Endothelial cell (in vitro differentiated cells): ENCODE measurements at regions not wholly inside any gene's neighbourhood (a gene's known extent, or its start where the extent isn't known, plus 50 kb on each side); places are given as distances from the start of the nearest gene placed in this dataset.
A peak's percentile ranks its signal among the peaks of the same experiment; 100 is the strongest.

Source experiments
- DNase-seq: peaks from one replicate; pipeline ENCODE4 v3.0.0; 2021; ENCODE audit warnings: low spot score
- H3K27ac Mint-ChIP-seq: one replicate; pipeline ENCODE4 v1.8.0; 2021; ENCODE audit warnings: mixed read lengths, inconsistent platforms; ENCODE audit not compliant: unreplicated experiment
- H3K27me3 Mint-ChIP-seq: one replicate; pipeline ENCODE4 v1.8.0; 2021; ENCODE audit warnings: mild to moderate bottlenecking, moderate library complexity, mixed read lengths, inconsistent platforms; ENCODE audit not compliant: unreplicated experiment
- H3K36me3 Mint-ChIP-seq: one replicate; pipeline ENCODE4 v1.8.0; 2021; ENCODE audit warnings: mild to moderate bottlenecking, low read depth, mixed read lengths, inconsistent platforms; ENCODE audit not compliant: unreplicated experiment
- H3K4me1 Mint-ChIP-seq: one replicate; pipeline ENCODE4 v1.8.0; 2021; ENCODE audit warnings: mild to moderate bottlenecking, mixed read lengths, inconsistent platforms; ENCODE audit not compliant: unreplicated experiment
- H3K4me3 Mint-ChIP-seq: one replicate; pipeline ENCODE4 v1.8.0; 2021; ENCODE audit warnings: mild to moderate bottlenecking, mixed read lengths, inconsistent platforms; ENCODE audit not compliant: unreplicated experiment
- H3K9me3 Mint-ChIP-seq: one replicate; pipeline ENCODE4 v1.8.0; 2021; ENCODE audit warnings: mixed read lengths, inconsistent platforms; ENCODE audit not compliant: unreplicated experiment
- TF ChIP-seq, protein P1 (sequence below): fragments of 200-600 bp; sonication (generic); IDR thresholded peaks from one replicate; pipeline ENCODE4 v1.5.0; 2021; ENCODE audit warnings: antibody characterized with exemption; ENCODE audit not compliant: unreplicated experiment

DNA sequence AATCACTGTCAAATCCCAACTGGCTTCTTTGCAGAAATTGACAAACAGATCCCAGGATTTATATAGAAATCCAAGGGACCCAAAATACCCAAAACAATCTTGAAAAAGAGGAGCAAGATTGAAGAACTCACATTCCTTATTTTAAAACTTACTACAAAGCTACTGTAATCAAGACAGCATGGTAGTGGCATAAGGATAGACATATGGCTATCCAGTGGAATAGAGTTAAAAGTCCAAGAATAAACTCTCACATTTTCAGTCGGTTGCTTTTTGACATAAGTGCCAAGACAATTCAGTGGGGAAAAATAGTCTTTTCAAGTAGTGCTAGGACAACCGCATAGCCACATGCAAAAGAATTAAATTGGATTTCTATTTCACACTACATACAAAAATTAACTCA is 81.0 kb upstream of the HOXC13 start:
- Mint-ChIP-seq H3K27ac (no peak overlapping the region), H3K4me3 (no peak overlapping the region), H3K27me3 (peaks cover 1% of the 10 kb centered on the region), H3K36me3 (no peaks in the 10 kb centered on the region), H3K4me1 (peaks cover 11% of the 10 kb centered on the region), H3K9me3 (no peaks in the 10 kb centered on the region)
- DNase-seq: no peak
- TF ChIP-seq, protein P1, sequence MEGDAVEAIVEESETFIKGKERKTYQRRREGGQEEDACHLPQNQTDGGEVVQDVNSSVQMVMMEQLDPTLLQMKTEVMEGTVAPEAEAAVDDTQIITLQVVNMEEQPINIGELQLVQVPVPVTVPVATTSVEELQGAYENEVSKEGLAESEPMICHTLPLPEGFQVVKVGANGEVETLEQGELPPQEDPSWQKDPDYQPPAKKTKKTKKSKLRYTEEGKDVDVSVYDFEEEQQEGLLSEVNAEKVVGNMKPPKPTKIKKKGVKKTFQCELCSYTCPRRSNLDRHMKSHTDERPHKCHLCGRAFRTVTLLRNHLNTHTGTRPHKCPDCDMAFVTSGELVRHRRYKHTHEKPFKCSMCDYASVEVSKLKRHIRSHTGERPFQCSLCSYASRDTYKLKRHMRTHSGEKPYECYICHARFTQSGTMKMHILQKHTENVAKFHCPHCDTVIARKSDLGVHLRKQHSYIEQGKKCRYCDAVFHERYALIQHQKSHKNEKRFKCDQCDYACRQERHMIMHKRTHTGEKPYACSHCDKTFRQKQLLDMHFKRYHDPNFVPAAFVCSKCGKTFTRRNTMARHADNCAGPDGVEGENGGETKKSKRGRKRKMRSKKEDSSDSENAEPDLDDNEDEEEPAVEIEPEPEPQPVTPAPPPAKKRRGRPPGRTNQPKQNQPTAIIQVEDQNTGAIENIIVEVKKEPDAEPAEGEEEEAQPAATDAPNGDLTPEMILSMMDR: no peak

DNA sequence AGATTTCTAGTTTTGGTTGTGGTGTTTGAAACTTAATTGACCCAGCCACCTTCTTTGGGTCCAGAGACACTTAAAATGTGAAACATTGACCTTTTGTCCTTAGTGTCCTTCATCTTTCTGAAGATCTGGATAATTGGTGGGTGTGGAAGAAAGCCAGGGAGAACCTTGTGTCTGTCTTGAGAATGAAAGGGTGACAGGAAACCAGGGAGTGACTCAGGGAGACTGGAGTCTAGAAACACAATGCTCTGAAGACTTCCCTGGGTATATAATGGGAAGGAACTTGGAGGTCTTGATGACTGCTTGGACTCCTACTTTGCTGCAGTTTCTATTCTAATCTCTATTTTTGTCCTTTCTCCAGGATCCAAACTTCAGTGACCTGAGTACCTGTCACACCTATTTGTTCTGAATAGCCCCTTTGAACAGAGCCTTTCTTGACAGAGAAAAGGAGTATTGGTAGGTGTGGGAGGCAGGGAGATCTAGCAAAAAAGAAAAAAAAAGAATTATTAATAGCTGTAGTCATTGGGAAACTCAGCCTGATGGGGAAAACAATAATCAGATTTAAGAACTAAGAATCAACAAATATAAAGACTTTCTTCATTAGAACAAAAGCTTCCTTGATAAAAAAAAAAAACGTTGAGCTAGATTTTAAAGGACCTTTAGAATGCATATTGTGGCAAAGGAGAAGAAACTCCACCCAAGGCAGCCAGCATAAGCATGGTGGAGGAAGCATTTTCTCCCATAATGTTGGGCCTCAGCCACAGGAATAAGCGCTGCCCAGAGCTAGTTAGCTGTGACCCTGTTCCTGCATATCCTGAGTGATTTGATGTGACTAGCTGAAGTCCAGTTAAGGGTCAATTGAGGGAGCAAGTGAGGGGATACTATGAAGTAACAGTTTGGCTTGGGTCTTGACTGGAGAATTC is 77.9 kb upstream of the HOXC13 start:
- peak overlapping the region; percentile 65 for H3K27ac Mint-ChIP-seq
- no peaks in the 10 kb centered on the region for H3K9me3 Mint-ChIP-seq
- TF ChIP-seq, protein P1: no peak
- H3K27me3 Mint-ChIP-seq: peaks cover 1% of the 10 kb centered on the region
- no peak overlapping the region for H3K4me3 Mint-ChIP-seq
- H3K4me1 Mint-ChIP-seq: peaks cover 9% of the 10 kb centered on the region
- H3K36me3 Mint-ChIP-seq: no peaks in the 10 kb centered on the region
- DNase-seq: no peak

DNA sequence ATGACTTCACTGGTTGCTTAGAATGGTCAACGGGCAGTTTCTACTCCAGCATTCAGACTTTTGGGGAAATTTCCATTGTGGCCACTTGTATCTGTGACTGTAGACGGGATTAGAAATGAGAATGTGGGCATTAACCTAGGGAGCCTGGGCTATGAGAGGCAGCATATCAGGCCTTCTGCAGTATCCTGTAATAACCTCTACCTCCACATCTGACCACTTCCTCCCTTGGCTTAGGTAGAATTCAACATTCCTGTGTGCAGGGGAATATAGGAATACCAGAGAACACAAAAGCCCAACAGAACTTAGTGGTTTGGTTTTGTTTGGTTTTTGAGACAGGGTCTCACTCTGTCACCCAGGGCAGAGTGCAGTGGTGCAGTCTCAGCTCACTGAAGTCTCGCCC is 76.4 kb upstream of the HOXC13 start:
- H3K27ac Mint-ChIP-seq: peak overlapping the region; percentile 43

DNA sequence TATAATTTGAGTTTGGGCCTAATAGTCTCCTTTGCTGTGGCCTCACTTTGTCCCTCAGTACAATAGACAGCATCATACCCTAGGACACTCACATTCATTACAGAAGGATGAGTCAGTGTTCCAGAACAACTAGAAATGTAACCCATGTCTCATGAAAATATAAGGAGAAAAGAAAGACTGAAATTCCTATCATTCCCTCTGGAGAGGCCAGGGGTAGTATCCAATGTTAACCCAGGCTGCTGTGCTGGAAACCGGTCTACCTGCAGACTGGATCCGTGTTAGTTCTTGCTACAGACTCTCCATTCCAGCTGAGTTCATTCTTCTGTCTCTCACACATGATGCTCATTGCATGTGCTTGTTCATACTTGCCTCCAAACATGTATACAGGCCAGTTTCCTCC is 75.8 kb upstream of the HOXC13 start:
- Mint-ChIP-seq H3K27ac (no peak overlapping the region), H3K36me3 (no peaks in the 10 kb centered on the region), H3K4me3 (no peak overlapping the region), H3K4me1 (peaks cover 7% of the 10 kb centered on the region), H3K9me3 (no peaks in the 10 kb centered on the region), H3K27me3 (peaks cover 1% of the 10 kb centered on the region)
- TF ChIP-seq, protein P1: no peak
- no peak for DNase-seq

More for the DNA sequence above, 76.4 kb upstream of the HOXC13 start:
- Mint-ChIP-seq H3K9me3 (no peaks in the 10 kb centered on the region), H3K36me3 (no peaks in the 10 kb centered on the region), H3K27me3 (peaks cover 1% of the 10 kb centered on the region), H3K4me1 (peaks cover 7% of the 10 kb centered on the region), H3K4me3 (no peak overlapping the region)
- TF ChIP-seq, protein P1: no peak
- DNase-seq: no peak

DNA sequence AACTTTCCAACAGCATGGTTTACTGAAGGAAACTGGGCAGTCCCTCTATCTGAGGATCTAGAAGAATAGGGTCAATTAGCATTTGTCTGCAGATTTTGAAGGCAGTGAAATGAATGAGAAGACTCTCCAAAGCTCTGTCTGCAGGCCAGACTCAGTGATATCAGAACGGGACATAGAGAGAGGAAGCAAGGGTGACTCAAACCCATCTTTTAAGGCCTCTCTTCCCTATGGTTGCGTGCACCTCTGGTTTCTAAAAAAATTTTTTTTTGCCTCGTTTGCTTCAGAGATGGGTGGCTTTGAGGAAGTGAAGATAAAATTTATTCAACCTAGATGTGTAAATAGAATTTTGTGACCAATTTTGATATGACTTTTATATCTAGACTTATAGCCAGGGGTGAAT is 71.9 kb upstream of the HOXC13 start:
- Mint-ChIP-seq H3K4me1 (no peaks in the 10 kb centered on the region), H3K4me3 (no peak overlapping the region), H3K36me3 (no peaks in the 10 kb centered on the region), H3K9me3 (no peaks in the 10 kb centered on the region), H3K27ac (no peak overlapping the region), H3K27me3 (peaks cover 2% of the 10 kb centered on the region)
- TF ChIP-seq, protein P1: no peak
- DNase-seq: no peak
